Islet of Langerhans (tissue), 1 donor: ENCODE measurements at regions not wholly inside any gene's neighbourhood (a gene's known extent, or its start where the extent isn't known, plus 50 kb on each side); places are given as distances from the start of the nearest gene placed in this dataset.
"Not testable (repeated sequence)": the region's sequence is repeated elsewhere in the genome, so short reads cannot be mapped to it uniquely, and the experiment has no call there.

Experiments used
- FAIRE-seq: peaks from one replicate; lab custom pipeline; 2011; peaks lifted over from hg19 to GRCh38; lab: Jason Lieb, UNC

GRCh38 chr7:84730864-84731263 lies 456.0 kb downstream of the SEMA3D start:
- not testable (repeated sequence) for FAIRE-seq

- no peak for FAIRE-seq
Measured at GRCh38 chr7:84729284-84729683, 457.6 kb downstream of the SEMA3D start.

GRCh38 chr7:84722734-84723133 lies 464.1 kb downstream of the SEMA3D start:
- FAIRE-seq: no peak

GRCh38 chr7:84722086-84722485 lies 464.8 kb downstream of the SEMA3D start:
- no peak for FAIRE-seq

GRCh38 chr7:84720456-84721097 lies 466.3 kb downstream of the SEMA3D start:
- no peak for FAIRE-seq

GRCh38 chr7:84714765-84715164 lies 472.1 kb downstream of the SEMA3D start:
- no peak for FAIRE-seq

- FAIRE-seq: no peak
Measured at GRCh38 chr7:84712374-84713121, 474.3 kb downstream of the SEMA3D start.

GRCh38 chr7:84710538-84710937 lies 476.3 kb downstream of the SEMA3D start:
- FAIRE-seq: not testable (repeated sequence)

- no peak for FAIRE-seq
Measured at GRCh38 chr7:84705706-84706105, 481.1 kb downstream of the SEMA3D start.

GRCh38 chr7:84705079-84705478 lies 481.8 kb downstream of the SEMA3D start:
- FAIRE-seq: no peak

GRCh38 chr7:84704380-84704779 lies 482.5 kb downstream of the SEMA3D start:
- no peak for FAIRE-seq

GRCh38 chr7:84701524-84702306 lies 485.1 kb downstream of the SEMA3D start:
- peak; percentile 61 for FAIRE-seq

GRCh38 chr7:84700563-84701370 lies 486.1 kb downstream of the SEMA3D start:
- no peak for FAIRE-seq

GRCh38 chr7:84697506-84697905 lies 489.4 kb downstream of the SEMA3D start:
- no peak for FAIRE-seq

- no peak for FAIRE-seq
Measured at GRCh38 chr7:84693483-84693882, 493.4 kb downstream of the SEMA3D start.

GRCh38 chr7:84688671-84689070 lies 494.1 kb upstream of the SEMA3A start:
- no peak for FAIRE-seq

- FAIRE-seq: no peak
Measured at GRCh38 chr7:84686373-84686772, 491.8 kb upstream of the SEMA3A start.

- no peak for FAIRE-seq
Measured at GRCh38 chr7:84684836-84685480, 490.4 kb upstream of the SEMA3A start.

GRCh38 chr7:84682543-84682942 lies 488.0 kb upstream of the SEMA3A start:
- no peak for FAIRE-seq

GRCh38 chr7:84678841-84679240 lies 484.3 kb upstream of the SEMA3A start:
- no peak for FAIRE-seq

- FAIRE-seq: no peak
Measured at GRCh38 chr7:84677117-84677732, 482.6 kb upstream of the SEMA3A start.
